NOMO-1 treated with dmso at 0.1 percent for 144 hours (cell line): ENCODE measurements at regions not wholly inside any gene's neighbourhood (a gene's known extent, or its start where the extent isn't known, plus 50 kb on each side); places are given as distances from the start of the nearest gene placed in this dataset.

ENCODE experiments used
- DNase-seq: peaks from one replicate; lab custom pipeline; 2025; ENCODE audit not compliant: unreplicated experiment; lab: John Stamatoyannopoulos, UW

- DNase-seq, result no peak
Observed at GRCh38 chr16:16780588-16780987, 401.6 kb downstream of the NPIPA7 start.

DNA sequence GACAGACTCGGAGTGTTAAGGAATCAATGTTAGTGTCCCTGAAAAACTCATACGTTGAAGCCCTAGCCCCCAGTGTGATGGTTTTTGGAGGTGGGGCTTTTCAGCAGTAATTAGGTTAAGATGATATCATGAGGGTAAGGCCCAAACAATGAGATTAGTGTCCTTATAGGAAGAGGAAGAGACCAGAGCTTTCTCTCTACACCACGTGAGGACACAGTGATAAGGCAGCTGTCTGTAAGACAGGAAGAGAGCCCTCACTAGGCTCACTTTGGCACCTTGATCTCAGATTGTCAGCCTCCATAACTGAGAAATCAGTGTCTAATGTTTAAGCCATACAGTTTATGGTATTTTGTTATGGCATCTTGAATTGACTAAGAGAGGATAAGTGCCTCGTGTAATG is 403.2 kb downstream of the NPIPA7 start:
- no peak for DNase-seq

GRCh38 chr16:16788004-16788403 is 409.1 kb downstream of the NPIPA7 start:
- no peak for DNase-seq

DNA sequence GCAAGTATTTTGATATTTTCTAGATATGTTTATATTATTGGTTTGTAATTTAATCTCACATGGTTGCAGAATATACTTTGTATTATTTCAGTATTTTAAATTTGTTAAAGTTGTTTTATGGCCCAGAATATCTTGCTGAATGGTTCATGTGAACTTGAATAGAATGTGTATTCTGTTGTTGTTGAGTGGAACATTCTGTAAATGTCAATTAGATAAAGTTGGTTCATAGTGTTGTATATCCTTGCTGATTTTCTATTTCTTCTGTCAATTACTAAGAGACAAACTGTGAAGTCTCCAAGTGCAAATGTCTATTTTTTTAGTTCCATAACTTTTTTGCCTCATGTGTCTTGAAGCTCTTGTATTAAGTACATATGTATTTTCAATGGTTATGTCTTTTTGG is 411.7 kb downstream of the NPIPA7 start:
- no peak for DNase-seq

GRCh38 chr16:16791051-16791450 is 412.1 kb downstream of the NPIPA7 start:
- DNase-seq, result no peak

DNA sequence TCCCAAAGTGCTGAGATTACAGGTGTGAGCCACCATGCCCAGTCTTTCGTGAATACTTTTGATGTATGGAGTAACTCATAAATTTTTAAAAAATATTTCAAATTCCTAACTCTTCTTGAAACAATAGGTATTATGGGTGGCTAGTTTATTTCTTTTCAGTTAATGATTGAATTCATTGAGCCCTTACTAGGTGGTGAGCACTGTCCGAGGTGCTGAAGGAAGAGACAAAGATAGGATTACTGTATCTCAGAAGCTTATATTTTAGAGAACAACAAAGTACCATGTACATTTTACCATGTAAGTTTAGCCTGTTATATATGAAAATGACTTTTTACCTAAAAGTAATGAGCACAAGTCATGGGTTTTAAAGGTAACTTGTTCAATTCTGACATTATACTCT is 418.3 kb downstream of the NPIPA7 start:
- DNase-seq, result no peak

GRCh38 chr16:16798504-16798903 is 419.6 kb downstream of the NPIPA7 start:
- DNase-seq, result no peak

DNA sequence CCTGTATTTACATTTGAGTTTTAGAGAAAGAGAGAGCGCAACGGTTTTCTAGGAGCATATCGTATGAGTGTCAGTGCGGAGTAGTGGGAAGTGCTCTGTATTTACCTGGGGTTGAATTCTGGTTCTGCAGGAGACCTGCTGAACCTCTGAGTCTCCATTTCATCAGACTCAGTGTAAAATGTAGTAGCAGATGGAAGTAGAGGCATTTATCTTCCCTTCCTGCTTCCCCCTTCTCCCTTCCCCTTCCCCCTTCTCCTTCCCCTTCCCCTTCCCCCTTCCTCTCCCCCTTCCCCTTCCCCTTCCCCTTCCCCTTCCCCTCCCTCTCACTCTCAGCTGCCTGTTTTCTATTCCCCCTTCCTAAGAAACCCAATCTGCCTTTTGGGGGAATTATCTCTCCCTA is 426.9 kb downstream of the NPIPA7 start:
- no peak for DNase-seq

GRCh38 chr16:16815641-16816040 is 436.7 kb downstream of the NPIPA7 start:
- DNase-seq, result no peak

DNA sequence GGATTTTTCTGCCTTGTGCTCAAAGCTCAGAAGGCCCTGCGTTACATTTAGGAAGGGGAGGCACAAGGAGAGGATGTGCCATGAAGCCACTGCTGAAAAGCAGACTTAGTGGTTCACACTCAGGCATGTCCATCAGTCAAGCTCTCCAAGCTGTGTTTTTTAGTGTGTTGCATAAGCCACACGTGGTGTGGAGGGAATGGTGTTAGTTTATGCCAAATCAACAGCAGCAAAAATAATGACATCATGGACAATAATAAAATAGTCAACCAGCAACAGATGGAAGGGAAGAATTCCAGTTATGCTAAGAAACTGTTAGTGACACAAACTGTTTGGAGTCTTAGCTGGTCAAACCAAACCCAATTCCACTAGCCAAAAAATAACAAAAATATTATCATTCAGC is 438.3 kb downstream of the NPIPA7 start:
- no peak for DNase-seq

GRCh38 chr16:16821261-16821660 is 442.3 kb downstream of the NPIPA7 start:
- no peak for DNase-seq

DNA sequence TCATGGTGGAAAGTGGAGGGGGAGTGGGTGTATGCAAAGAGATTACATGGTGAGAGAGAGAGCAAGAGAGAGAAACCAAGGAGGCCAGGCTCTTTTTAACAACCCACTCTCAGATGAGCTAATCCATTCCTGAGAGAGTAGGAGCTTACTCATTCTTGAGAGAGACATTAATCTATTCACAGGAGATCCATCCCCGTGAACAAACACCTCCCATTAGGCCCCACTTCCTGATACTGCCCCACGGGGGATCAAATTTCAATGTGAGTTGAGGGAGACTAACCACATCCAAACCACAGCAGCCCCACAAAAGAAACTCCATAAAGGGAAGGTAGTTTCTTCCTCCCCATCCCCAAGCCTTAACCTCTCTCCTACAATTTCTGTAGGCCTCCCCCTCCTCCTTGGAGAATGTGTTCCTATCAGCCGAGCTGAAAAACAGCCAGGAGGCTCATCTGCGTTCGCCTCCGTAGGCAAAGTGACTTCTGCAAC is 450.0 kb downstream of the NPIPA7 start:
- no peak for DNase-seq

DNA sequence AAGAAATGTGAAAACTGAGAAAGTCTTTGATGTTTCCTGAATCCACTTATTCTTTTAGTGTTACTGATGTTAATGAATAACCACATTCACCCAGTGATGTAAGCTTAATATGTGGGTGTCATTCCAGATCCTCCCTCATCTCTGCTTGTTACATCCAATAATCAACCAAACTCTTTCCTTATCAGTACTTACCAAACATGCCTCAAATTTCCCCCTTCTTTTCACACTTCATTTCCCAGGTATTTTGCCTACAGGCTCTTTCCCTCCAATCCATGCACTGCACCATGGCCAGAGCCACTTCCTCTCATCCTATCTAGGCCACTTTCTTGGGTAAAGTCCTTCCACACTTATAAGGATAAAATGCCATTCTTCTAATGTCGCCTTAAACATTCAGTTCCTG is 451.5 kb downstream of the NPIPA7 start:
- no peak for DNase-seq

- no peak for DNase-seq
Observed at GRCh38 chr16:16830973-16831372, 452.0 kb downstream of the NPIPA7 start.

GRCh38 chr16:16833165-16833564 is 454.2 kb downstream of the NPIPA7 start:
- DNase-seq, result no peak

DNA sequence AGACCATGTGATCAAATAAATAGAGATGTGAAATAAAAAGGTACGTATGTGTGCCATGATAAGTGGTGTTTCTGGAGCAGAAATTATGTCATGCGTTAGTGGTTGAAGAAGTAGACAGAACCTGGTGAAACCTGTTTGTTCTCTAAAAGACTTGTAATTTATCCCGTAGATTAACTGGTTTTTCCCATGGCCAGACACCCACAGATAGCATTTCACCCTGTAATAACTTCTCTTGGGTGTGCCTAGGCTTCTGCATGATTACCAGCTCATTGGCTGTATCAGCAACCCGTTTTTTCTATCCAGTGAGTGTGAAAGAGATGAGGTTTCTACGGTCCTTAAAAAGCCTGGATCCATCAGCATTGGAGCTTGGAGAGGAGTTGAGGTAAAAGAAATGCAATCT is 471.3 kb downstream of the NPIPA7 start:
- no peak for DNase-seq

DNA sequence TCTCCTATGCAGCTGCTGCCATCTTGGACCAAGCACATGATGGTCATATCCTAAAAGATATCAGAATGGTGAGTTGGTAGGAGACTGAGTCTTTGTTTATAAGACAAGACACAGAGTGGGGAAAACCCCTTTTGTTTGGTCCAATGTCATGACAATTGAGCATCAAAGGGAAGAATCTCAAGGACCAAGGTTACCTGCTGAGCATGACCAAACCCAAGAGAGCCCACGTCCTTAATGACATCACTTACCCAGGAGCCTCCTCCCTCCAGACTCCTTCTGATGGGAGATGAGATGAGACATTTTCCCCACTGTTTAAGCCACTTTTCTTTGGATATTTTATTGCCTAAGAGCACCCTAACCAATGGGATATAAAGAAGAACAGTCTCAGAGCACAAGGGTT is 478.1 kb downstream of the NPIPA7 start:
- DNase-seq, result no peak

GRCh38 chr16:16857603-16858283 is 478.8 kb downstream of the NPIPA7 start:
- DNase-seq, result no peak

DNA sequence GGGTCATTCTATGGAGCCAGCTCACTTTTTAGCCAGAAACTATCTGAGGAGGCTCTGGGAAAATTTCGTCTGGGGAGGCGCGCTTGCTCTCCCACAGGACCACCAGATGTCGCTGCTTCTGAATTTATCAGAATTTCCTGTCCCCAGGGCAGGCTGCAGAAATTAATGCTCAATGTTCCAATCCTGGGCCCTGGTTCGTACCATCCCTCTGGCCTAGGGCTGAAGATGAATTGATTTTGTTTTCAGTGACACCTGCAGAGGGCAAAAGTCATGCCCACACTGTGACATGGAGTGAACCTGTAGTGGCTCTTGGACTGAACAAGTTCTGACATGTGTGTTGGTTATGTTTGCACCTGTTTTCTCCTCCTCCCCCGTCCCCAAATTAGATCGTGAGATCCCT is 482.6 kb downstream of the NPIPA7 start:
- no peak for DNase-seq

DNA sequence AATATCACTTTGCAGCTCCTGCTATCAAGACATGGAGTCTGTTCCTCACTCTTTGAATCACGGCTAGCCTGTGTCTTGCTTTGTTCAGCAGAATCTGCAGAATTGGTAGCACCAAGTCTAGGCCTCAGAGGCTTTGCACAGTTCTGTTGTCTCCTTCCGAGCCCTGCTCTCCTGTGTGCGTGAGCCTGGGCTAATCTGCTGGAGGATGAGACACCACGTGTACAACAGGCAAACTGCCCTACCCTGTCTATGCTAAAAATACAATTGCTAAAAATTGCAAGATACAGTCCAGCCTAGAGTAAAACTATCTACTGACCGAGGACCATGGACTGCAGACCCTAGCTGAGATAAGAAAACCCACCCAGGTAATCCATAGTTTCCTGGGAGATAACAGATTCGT is 484.7 kb downstream of the NPIPA7 start:
- DNase-seq, result no peak

GRCh38 chr16:16864536-16864935 is 485.6 kb downstream of the NPIPA7 start:
- no peak for DNase-seq

DNA sequence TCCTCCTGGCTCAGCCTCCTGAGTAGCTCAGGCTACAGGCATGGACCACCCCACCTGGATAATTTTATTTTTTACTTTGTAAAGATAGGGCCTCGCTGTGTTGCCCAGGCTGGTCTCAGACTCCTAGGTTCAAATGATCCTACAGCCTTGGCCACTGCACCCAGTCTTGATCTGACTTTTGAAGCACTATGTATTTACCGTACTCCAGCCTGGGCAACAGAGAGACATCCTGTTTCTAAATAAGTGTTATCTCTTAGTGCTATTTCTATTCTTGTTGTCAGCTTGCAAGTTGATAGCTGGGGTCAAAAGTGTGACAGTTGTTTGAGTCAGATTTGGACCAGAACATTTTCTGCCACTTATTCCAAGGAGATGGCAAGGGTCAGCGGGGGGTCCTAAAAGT is 486.4 kb downstream of the NPIPA7 start:
- DNase-seq, result no peak

- no peak for DNase-seq
Observed at GRCh38 chr16:16867973-16868372, 489.0 kb downstream of the NPIPA7 start.
